ENCODE measurements at regions not wholly inside any gene's neighbourhood (a gene's known extent, or its start where the extent isn't known, plus 50 kb on each side); places are given as distances from the start of the nearest gene placed in this dataset.

- no peak for DNase-seq
These were observed 134.9 kb downstream of the JCAD start for GRCh38 chr10:29924436-29924835.

GRCh38 chr10:29923416-29923965 is 135.9 kb downstream of the JCAD start:
- no peak for DNase-seq

GRCh38 chr10:29922892-29923291 is 136.5 kb downstream of the JCAD start:
- DNase-seq = no peak

- no peak for DNase-seq
These were observed 137.2 kb downstream of the JCAD start for GRCh38 chr10:29922226-29922625.

- no peak for DNase-seq
These were observed 138.3 kb downstream of the JCAD start for GRCh38 chr10:29921071-29921446.

- DNase-seq = no peak
These were observed 138.8 kb downstream of the JCAD start for GRCh38 chr10:29920408-29921070.

GRCh38 chr10:29918623-29919400 is 140.6 kb downstream of the JCAD start:
- DNase-seq = no peak

- no peak for DNase-seq
These were observed 142.1 kb downstream of the JCAD start for GRCh38 chr10:29917311-29917710.

GRCh38 chr10:29916669-29917068 is 142.7 kb downstream of the JCAD start:
- no peak for DNase-seq

GRCh38 chr10:29914986-29915785 is 144.2 kb downstream of the JCAD start:
- no peak for DNase-seq

GRCh38 chr10:29908962-29909361 is 150.4 kb downstream of the JCAD start:
- DNase-seq = peak in 1 of 6 experiments; percentile 20

- no peak for DNase-seq
These were observed 158.5 kb downstream of the JCAD start for GRCh38 chr10:29900865-29901264.

- no peak for DNase-seq
These were observed 161.2 kb downstream of the JCAD start for GRCh38 chr10:29897999-29898716.

- no peak for DNase-seq
These were observed 162.0 kb downstream of the JCAD start for GRCh38 chr10:29897430-29897829.

GRCh38 chr10:29896053-29896452 is 163.3 kb downstream of the JCAD start:
- no peak for DNase-seq

- no peak for DNase-seq
These were observed 163.9 kb downstream of the JCAD start for GRCh38 chr10:29895456-29895855.

GRCh38 chr10:29888321-29888720 is 171.1 kb downstream of the JCAD start:
- DNase-seq = no peak

- no peak for DNase-seq
These were observed 173.1 kb downstream of the JCAD start for GRCh38 chr10:29886299-29886698.

GRCh38 chr10:29883231-29883630 is 176.2 kb downstream of the JCAD start:
- DNase-seq = no peak

GRCh38 chr10:29882766-29883165 is 176.6 kb downstream of the JCAD start:
- DNase-seq = no peak

GRCh38 chr10:29881811-29882210 is 177.6 kb downstream of the JCAD start:
- no peak for DNase-seq

GRCh38 chr10:29881336-29881771 is 178.0 kb downstream of the JCAD start:
- DNase-seq = no peak

- no peak for DNase-seq
These were observed 178.5 kb downstream of the JCAD start for GRCh38 chr10:29880856-29881255.

Data from stimulated activated naive CD4-positive, alpha-beta T cell (primary cell).